CD14-positive monocyte (primary cell): ENCODE measurements at regions not wholly inside any gene's neighbourhood (a gene's known extent, or its start where the extent isn't known, plus 50 kb on each side); places are given as distances from the start of the nearest gene placed in this dataset.
A peak's percentile ranks its signal among the peaks of the same experiment; 100 is the strongest.

Experiments used
- DNase-seq, 3 donors: peaks; one replicate each; pipeline ENCODE4 v3.0.0-alpha.2; 2011 to 2022
- H2AFZ ChIP-seq: 2 replicates; pipeline ENCODE4 v1.6.0; 2012; ENCODE audit warnings: mild to moderate bottlenecking, low read depth, low read length, inconsistent platforms; ENCODE audit not compliant: insufficient read depth, poor library complexity, severe bottlenecking
- H3K27ac ChIP-seq, 2 donors: 1 replicate in 1 of 2; 2 replicates in 1 of 2; pipeline ENCODE4 v1.5.1; 2012 to 2013; ENCODE audit warnings: low read length in 2 of 2, control low read depth in 1 of 2, inconsistent platforms in 1 of 2, low read depth in 1 of 2, mild to moderate bottlenecking in 1 of 2
- H3K27me3 ChIP-seq, 2 donors: one replicate each; pipeline versions ENCODE4 v1.6.0 to v1.6.1; 2011 to 2013; ENCODE audit warnings: low read length in 2 of 2; ENCODE audit not compliant: control insufficient read depth in 2 of 2, insufficient read depth in 2 of 2
- H3K36me3 ChIP-seq, 2 donors: replicated peaks in 1 of 2; 1 replicate in 1 of 2; 2 replicates in 1 of 2; pipeline versions ENCODE4 v1.5.1 to v1.6.1; 2012 to 2013; ENCODE audit warnings: low read length in 2 of 2, control low read depth in 1 of 2, inconsistent platforms in 1 of 2, mild to moderate bottlenecking in 1 of 2; ENCODE audit not compliant: insufficient read depth in 2 of 2, control insufficient read depth in 1 of 2
- H3K4me1 ChIP-seq, 2 donors: 1 replicate in 1 of 2; 2 replicates in 1 of 2; pipeline versions ENCODE4 v1.5.1 to v1.6.1; 2012 to 2013; ENCODE audit warnings: low read length in 2 of 2, control low read depth in 1 of 2, inconsistent platforms in 1 of 2, mild to moderate bottlenecking in 1 of 2, moderate library complexity in 1 of 2; ENCODE audit not compliant: insufficient read depth in 2 of 2, control insufficient read depth in 1 of 2
- H3K4me2 ChIP-seq: replicated peaks from 2 replicates; pipeline ENCODE3; 2012; ENCODE audit warnings: low read length, moderate library complexity, mild to moderate bottlenecking; ENCODE audit not compliant: poor library complexity, severe bottlenecking; ENCODE audit errors: extremely low read depth
- H3K4me3 ChIP-seq, 3 experiments: fragments of 200-600 bp in 1 of 3; sonication (generic) in 1 of 3; replicated peaks in 1 of 3; 1 replicate in 2 of 3; 2 replicates in 1 of 3; pipeline ENCODE4 v1.5.1; 2011 to 2013; ENCODE audit warnings: low read length in 3 of 3, mild to moderate bottlenecking in 3 of 3, control low read depth in 2 of 3, low read depth in 2 of 3, inconsistent platforms in 1 of 3, moderate library complexity in 1 of 3
- H3K79me2 ChIP-seq: 2 replicates; pipeline ENCODE4 v1.6.0; 2012; ENCODE audit warnings: mild to moderate bottlenecking, control low read depth, inconsistent platforms, low read length, moderate library complexity; ENCODE audit not compliant: insufficient read depth
- H3K9ac ChIP-seq: 2 replicates; pipeline ENCODE4 v1.6.0; 2017; ENCODE audit warnings: low read length, mild to moderate bottlenecking; ENCODE audit not compliant: insufficient read depth, poor library complexity, severe bottlenecking
- H3K9me3 ChIP-seq, 2 donors: replicated peaks in 1 of 2; 1 replicate in 1 of 2; 2 replicates in 1 of 2; pipeline versions ENCODE4 v1.5.1 to v1.6.1; 2012 to 2013; ENCODE audit warnings: low read length in 2 of 2, control low read depth in 1 of 2; ENCODE audit not compliant: control insufficient read depth in 1 of 2, insufficient read depth in 1 of 2
- H4K20me1 ChIP-seq: 2 replicates; pipeline ENCODE4 v1.6.0; 2012; ENCODE audit warnings: mild to moderate bottlenecking, low read length, control low read depth, moderate library complexity; ENCODE audit not compliant: insufficient read depth
- H3K27ac Mint-ChIP-seq, 7 donors: one replicate each; pipeline ENCODE4 v1.8.0; 2020; ENCODE audit warnings: mild to moderate bottlenecking in 7 of 7, mixed read lengths in 7 of 7, moderate library complexity in 6 of 7, inconsistent platforms in 2 of 7
- H3K27me3 Mint-ChIP-seq, 3 donors: one replicate each; pipeline ENCODE4 v1.8.0; 2021 to 2022; ENCODE audit warnings: low read depth in 3 of 3, mild to moderate bottlenecking in 3 of 3, mixed read lengths in 3 of 3, moderate library complexity in 3 of 3, inconsistent platforms in 1 of 3
- H3K36me3 Mint-ChIP-seq, 2 donors: one replicate each; pipeline ENCODE4 v1.8.0; 2020; ENCODE audit warnings: mixed read lengths in 2 of 2, inconsistent platforms in 1 of 2, mild to moderate bottlenecking in 1 of 2
- H3K4me1 Mint-ChIP-seq: one replicate; pipeline ENCODE4 v1.8.0; 2020; ENCODE audit warnings: mild to moderate bottlenecking, mixed read lengths
- H3K4me3 Mint-ChIP-seq, 2 donors: one replicate each; pipeline ENCODE4 v1.8.0; 2020; ENCODE audit warnings: mild to moderate bottlenecking in 2 of 2, mixed read lengths in 2 of 2, moderate library complexity in 1 of 2
- H3K9me3 Mint-ChIP-seq, 7 donors: one replicate each; pipeline ENCODE4 v1.8.0; 2020 to 2022; ENCODE audit warnings: mixed read lengths in 7 of 7, mild to moderate bottlenecking in 6 of 7, moderate library complexity in 6 of 7, inconsistent platforms in 2 of 7
- WGBS: methylation state at CpG from one replicate; pipeline ENCODE4 v1.1.5; 2013; ENCODE audit warnings: missing lambda C conversion rate; ENCODE audit not compliant: insufficient coverage; 5-methylcytosine and 5-hydroxymethylcytosine counted together
- intact Hi-C, 2 donors: fragments of 100-400 bp; cut with micrococcal nuclease; formaldehyde crosslinking; loops; one replicate each; pipeline versions ENCODE4 v1.15.0 to v1.15.1; 2023
- TF ChIP-seq, protein P1 (sequence below): fragments of 200-600 bp; IDR thresholded peaks from one replicate; pipeline ENCODE4 v1.8.0; 2022; ENCODE audit warnings: antibody characterized with exemption, mild to moderate bottlenecking

- Mint-ChIP-seq H3K4me3 (no peak overlapping the region), H3K4me1 (peaks cover 29% of the 10 kb centered on the region), H3K27me3 (peaks cover 0 to 3% (median 2%) of the 10 kb centered on the region in 3 donors), H3K36me3 (peaks cover 0 to 3% of the 10 kb centered on the region in 2 donors), H3K9me3 (peaks cover 17 to 25% (median 20%) of the 10 kb centered on the region in 7 donors), H3K27ac (peak overlapping the region in 4 of 7 donors; percentile 2 to 82 (median 45))
- Histone ChIP-seq H3K4me1 (peaks cover 11 to 12% of the 10 kb centered on the region in 2 donors), H3K27ac (no peak overlapping the region), H3K9me3 (peaks cover 11 to 16% of the 10 kb centered on the region in 2 donors), H2AFZ (no peak overlapping the region), H3K4me3 (no peak overlapping the region), H3K4me2 (no peak overlapping the region), H3K36me3 (no peaks in the 10 kb centered on the region), H3K27me3 (no peaks in the 10 kb centered on the region), H3K9ac (no peak overlapping the region), H4K20me1 (no peaks in the 10 kb centered on the region), H3K79me2 (no peaks in the 10 kb centered on the region)
- intact Hi-C loops: loop anchor here (10.0 kb wide), 2 partner anchors 92 to 722 kb away; no protein-coding TSS in a partner anchor
- WGBS: 100% methylated on average over 3 of the region's 7 CpGs
- no peak for DNase-seq
- TF ChIP-seq, protein P1, sequence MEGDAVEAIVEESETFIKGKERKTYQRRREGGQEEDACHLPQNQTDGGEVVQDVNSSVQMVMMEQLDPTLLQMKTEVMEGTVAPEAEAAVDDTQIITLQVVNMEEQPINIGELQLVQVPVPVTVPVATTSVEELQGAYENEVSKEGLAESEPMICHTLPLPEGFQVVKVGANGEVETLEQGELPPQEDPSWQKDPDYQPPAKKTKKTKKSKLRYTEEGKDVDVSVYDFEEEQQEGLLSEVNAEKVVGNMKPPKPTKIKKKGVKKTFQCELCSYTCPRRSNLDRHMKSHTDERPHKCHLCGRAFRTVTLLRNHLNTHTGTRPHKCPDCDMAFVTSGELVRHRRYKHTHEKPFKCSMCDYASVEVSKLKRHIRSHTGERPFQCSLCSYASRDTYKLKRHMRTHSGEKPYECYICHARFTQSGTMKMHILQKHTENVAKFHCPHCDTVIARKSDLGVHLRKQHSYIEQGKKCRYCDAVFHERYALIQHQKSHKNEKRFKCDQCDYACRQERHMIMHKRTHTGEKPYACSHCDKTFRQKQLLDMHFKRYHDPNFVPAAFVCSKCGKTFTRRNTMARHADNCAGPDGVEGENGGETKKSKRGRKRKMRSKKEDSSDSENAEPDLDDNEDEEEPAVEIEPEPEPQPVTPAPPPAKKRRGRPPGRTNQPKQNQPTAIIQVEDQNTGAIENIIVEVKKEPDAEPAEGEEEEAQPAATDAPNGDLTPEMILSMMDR: no peak
Observed at GRCh38 chr12:92596383-92596782, 106.4 kb upstream of the PLEKHG7 start.

GRCh38 chr12:92595663-92596062 lies 107.1 kb upstream of the PLEKHG7 start:
- DNase-seq: no peak
- Histone ChIP-seq H3K4me3 (no peak overlapping the region), H3K27me3 (no peaks in the 10 kb centered on the region), H3K9ac (no peak overlapping the region), H3K27ac (no peak overlapping the region), H3K9me3 (peaks cover 11 to 15% of the 10 kb centered on the region in 2 donors), H3K36me3 (no peaks in the 10 kb centered on the region), H4K20me1 (no peaks in the 10 kb centered on the region), H3K4me2 (no peak overlapping the region), H2AFZ (no peak overlapping the region), H3K4me1 (peaks cover 11 to 12% of the 10 kb centered on the region in 2 donors), H3K79me2 (no peaks in the 10 kb centered on the region)
- H3K4me1 Mint-ChIP-seq: peaks cover 29% of the 10 kb centered on the region
- intact Hi-C loops: loop anchor here (10.0 kb wide), 2 partner anchors 91 to 721 kb away; no protein-coding TSS in a partner anchor
- no peak overlapping the region for H3K4me3 Mint-ChIP-seq
- TF ChIP-seq, protein P1: no peak
- peaks cover 0 to 3% (median 2%) of the 10 kb centered on the region in 3 donors for H3K27me3 Mint-ChIP-seq
- H3K27ac Mint-ChIP-seq: peak overlapping the region in 2 of 7 donors; percentile 2 to 93
- peaks cover 0 to 3% of the 10 kb centered on the region in 2 donors for H3K36me3 Mint-ChIP-seq
- peaks cover 14 to 21% (median 17%) of the 10 kb centered on the region in 7 donors for H3K9me3 Mint-ChIP-seq
- WGBS: 100% methylated on average over 1 of the region's 1 CpG
